ENCODE measurements at regions not wholly inside any gene's neighbourhood (a gene's known extent, or its start where the extent isn't known, plus 50 kb on each side); places are given as distances from the start of the nearest gene placed in this dataset.
A peak's percentile ranks its signal among the peaks of the same experiment; 100 is the strongest.

DNA sequence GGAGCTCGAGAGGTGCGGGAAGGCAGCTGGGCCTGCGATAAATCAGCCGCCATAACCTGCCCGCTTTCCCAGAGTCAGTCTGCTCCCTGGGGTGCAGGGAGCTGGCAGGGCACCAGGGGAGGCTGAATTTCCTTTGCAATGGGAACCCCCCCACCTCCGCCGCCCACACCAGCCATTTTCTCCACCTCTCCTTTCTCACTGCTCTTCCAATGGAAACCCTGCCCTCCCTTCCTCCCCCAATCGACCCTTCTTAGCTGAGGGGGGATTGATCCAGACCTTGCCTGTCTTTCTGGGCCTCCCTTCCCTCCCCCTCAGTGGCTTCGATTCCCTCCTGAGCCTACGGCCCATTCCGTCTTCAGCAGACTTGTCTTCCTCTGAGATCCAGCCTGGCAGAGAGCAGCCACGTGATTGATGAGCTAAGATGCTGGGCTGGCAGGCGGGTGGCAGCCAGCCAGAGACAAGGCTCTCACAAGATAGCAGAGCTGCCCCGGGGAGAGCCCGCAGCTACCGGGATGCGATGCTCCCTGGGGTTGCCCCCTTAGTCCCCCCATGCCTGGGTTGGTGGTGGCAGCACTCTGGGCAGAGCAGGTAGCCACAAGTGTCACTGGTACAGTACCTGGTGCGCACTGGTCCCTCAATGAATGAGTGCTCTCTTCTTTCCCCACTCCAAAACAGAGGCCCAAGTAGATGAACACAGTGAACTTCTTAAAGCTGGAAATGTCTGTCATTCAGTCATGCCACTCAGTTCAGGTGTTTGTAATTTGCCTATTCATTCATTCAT lies 53.7 kb upstream of the FABP6 start:
- peak; percentile 54 for DNase-seq

DNA sequence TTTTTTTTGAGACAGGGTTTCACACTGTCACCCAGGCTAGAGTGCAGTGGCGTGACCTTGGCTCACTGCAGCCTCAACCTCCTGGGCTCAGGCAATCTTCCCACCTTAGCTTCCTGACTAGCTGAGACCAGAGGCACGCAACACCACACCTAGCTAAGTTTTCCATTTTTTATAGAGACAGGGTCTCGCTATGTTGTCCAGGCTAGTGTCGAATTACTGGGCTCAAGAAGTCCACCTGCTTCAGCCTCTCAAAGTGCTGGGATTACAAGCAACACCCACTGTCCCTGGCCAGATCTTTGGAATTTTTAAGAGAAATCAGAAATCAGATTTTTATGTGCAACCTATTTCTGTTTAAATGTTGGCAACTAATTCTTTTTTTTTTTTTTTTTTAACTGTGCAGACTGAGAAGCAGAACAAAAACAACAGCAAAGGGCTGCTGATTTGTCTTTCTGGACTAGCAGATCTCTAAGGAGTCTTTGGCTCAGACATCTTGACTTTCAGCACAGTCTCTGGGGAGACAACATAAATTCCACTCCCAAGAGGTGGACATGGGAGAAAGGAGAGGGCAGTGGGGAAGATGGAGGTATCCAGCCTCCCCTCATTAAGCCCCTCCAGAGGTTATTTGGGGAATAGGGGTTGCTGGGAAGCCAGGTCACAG lies 54.4 kb upstream of the FABP6 start:
- DNase-seq: no peak

DNA sequence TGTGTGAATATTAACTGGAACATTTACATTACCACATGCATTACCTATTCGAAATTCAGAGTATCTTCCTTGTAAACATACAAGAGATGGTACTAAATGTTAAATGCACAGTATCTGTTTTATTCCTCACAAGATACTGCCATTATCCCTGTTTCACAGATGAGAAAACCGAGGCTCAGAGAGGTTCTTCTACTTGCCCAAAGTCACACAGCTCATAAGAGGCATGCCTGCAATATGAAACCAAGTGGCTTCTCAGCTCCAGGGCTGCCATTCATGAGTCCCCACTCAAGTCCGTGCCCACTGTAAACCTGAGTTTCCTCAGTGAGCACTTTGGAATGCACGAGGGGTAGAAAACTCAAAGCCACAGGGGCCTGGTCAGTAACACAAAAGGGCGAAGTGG lies 55.0 kb upstream of the FABP6 start:
- no peak for DNase-seq

GRCh38 chr5:160171666-160172065 lies 52.4 kb upstream of the PWWP2A start:
- no peak for DNase-seq

GRCh38 chr5:160169326-160169725 lies 50.1 kb upstream of the PWWP2A start:
- peak; percentile 97 for DNase-seq

Measured in fibroblast of skin of scalp (primary cell).